Sigmoid colon (tissue), 4 donors: ENCODE measurements at regions not wholly inside any gene's neighbourhood (a gene's known extent, or its start where the extent isn't known, plus 50 kb on each side); places are given as distances from the start of the nearest gene placed in this dataset.

ENCODE experiments used
- POLR2AphosphoS5 ChIP-seq, 4 donors: sonication (generic); formaldehyde crosslinking; IDR thresholded peaks; one replicate each; pipeline ENCODE4 v1.6.1; 2017; ENCODE audit warnings: antibody characterized with exemption in 4 of 4
- TF ChIP-seq, protein P1 (sequence below), 4 experiments: fragments of 450-650 bp in 3 of 4; fragments of 200-600 bp in 1 of 4; IDR thresholded peaks; one replicate each; pipeline ENCODE4 v1.5.1; 2016 to 2019; ENCODE audit warnings: antibody characterized with exemption in 4 of 4, mild to moderate bottlenecking in 3 of 4, moderate library complexity in 2 of 4

GRCh38 chr7:115078386-115078785 lies 156.5 kb downstream of the MDFIC start:
- TF ChIP-seq, protein P1, sequence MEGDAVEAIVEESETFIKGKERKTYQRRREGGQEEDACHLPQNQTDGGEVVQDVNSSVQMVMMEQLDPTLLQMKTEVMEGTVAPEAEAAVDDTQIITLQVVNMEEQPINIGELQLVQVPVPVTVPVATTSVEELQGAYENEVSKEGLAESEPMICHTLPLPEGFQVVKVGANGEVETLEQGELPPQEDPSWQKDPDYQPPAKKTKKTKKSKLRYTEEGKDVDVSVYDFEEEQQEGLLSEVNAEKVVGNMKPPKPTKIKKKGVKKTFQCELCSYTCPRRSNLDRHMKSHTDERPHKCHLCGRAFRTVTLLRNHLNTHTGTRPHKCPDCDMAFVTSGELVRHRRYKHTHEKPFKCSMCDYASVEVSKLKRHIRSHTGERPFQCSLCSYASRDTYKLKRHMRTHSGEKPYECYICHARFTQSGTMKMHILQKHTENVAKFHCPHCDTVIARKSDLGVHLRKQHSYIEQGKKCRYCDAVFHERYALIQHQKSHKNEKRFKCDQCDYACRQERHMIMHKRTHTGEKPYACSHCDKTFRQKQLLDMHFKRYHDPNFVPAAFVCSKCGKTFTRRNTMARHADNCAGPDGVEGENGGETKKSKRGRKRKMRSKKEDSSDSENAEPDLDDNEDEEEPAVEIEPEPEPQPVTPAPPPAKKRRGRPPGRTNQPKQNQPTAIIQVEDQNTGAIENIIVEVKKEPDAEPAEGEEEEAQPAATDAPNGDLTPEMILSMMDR (IDR thresholded peaks at IDR 0.05): no peak
- no peak for TF ChIP-seq POLR2AphosphoS5 (IDR thresholded peaks at IDR 0.05)
